BE2C (cell line): ENCODE measurements at regions not wholly inside any gene's neighbourhood (a gene's known extent, or its start where the extent isn't known, plus 50 kb on each side); places are given as distances from the start of the nearest gene placed in this dataset.

Experiments used
- DNase-seq: peaks from one replicate; pipeline ENCODE4 v3.0.0-alpha.2; 2020
- H3K27me3 ChIP-seq: fragments of 250-450 bp; sonication (Bioruptor Pico); 2 replicates; pipeline ENCODE4 v1.5.1; 2020; ENCODE audit warnings: mild to moderate bottlenecking
- H3K36me3 ChIP-seq: fragments of 250-450 bp; sonication (Bioruptor Pico); 2 replicates; pipeline ENCODE4 v1.5.1; 2020; ENCODE audit warnings: mild to moderate bottlenecking
- H3K4me1 ChIP-seq: fragments of 250-450 bp; sonication (Bioruptor Pico); 2 replicates; pipeline ENCODE4 v1.5.1; 2020
- H3K4me3 ChIP-seq: 2 replicates; pipeline ENCODE4 v1.5.1; 2011; ENCODE audit warnings: low read depth, low read length
- H3K9me3 ChIP-seq: fragments of 250-450 bp; sonication (Bioruptor Pico); 2 replicates; pipeline ENCODE4 v1.5.1; 2020
- TF ChIP-seq, protein P1 (sequence below): IDR thresholded peaks from 2 replicates; pipeline ENCODE4 v1.5.1; 2012; ENCODE audit warnings: mild to moderate bottlenecking, low read depth, low read length

DNA sequence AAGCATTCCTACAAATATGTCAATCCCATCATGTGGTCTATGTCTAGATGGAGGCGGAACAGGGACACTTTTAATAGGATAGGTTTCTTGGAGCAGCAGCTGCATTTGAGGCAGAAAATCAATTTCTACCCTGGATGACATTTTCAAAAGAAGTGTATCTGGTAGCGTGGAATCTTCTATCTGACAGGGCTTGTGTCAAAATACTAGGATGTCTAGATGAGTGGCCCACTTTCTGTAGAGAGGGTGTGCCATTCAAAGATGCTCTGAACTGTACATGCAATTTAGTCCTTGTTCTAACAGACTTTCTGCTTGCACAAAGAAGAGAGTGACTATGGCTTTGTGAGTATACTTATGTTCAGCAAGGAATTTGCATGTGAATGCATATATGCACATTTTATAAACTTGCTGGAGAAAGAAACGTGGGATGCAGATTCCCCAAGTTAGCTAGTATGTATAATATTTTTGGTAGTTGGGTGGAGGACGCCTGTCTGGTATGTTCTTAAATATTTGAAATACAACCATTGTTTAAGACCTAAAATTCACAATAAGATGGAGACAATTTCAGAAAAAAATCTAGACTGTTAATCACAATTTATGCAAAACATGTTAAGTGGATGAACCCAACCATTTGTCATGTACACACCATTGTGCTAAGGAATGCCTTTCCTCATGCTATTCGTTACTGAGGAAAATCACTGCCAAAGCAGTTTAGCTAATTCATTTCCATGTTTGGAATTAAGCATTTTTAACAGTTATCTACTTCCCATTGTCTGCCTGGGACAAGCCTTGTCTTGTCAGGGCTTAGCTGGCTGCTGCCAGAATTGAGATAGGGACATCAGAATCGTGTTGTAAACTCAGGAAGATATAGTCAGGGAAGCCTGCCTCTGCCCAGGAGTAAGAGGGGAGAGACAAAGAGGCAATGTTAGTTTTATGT is 129.1 kb upstream of the MEF2C start:
- no peaks in the 10 kb centered on the region for H3K4me1 ChIP-seq
- TF ChIP-seq, protein P1, sequence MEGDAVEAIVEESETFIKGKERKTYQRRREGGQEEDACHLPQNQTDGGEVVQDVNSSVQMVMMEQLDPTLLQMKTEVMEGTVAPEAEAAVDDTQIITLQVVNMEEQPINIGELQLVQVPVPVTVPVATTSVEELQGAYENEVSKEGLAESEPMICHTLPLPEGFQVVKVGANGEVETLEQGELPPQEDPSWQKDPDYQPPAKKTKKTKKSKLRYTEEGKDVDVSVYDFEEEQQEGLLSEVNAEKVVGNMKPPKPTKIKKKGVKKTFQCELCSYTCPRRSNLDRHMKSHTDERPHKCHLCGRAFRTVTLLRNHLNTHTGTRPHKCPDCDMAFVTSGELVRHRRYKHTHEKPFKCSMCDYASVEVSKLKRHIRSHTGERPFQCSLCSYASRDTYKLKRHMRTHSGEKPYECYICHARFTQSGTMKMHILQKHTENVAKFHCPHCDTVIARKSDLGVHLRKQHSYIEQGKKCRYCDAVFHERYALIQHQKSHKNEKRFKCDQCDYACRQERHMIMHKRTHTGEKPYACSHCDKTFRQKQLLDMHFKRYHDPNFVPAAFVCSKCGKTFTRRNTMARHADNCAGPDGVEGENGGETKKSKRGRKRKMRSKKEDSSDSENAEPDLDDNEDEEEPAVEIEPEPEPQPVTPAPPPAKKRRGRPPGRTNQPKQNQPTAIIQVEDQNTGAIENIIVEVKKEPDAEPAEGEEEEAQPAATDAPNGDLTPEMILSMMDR: no peak
- no peak for DNase-seq
- no peaks in the 10 kb centered on the region for H3K9me3 ChIP-seq
- no peaks in the 10 kb centered on the region for H3K36me3 ChIP-seq
- no peaks in the 10 kb centered on the region for H3K27me3 ChIP-seq
- no peak overlapping the region for H3K4me3 ChIP-seq

DNA sequence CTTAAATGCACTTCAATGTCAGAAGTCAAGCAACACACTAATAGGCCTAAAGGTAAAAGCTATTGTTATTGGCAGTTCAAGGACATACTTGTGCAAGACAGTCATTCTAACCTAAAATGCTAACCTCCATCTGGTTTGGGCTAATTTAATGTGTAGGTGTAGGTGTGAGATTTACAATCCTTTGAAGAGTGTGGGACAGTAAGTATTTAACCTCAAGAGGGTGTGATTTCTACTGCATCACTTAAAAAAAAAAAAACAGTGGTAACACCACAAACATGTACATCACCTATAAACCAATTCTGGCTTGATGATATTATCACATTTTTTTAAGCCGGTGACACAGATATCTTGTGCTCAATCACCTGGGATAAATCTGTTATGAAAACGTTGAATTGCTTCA is 127.5 kb upstream of the MEF2C start:
- H3K4me1 ChIP-seq: no peaks in the 10 kb centered on the region
- no peaks in the 10 kb centered on the region for H3K36me3 ChIP-seq
- no peaks in the 10 kb centered on the region for H3K9me3 ChIP-seq
- TF ChIP-seq, protein P1: no peak
- no peak for DNase-seq
- no peaks in the 10 kb centered on the region for H3K27me3 ChIP-seq
- no peak overlapping the region for H3K4me3 ChIP-seq

DNA sequence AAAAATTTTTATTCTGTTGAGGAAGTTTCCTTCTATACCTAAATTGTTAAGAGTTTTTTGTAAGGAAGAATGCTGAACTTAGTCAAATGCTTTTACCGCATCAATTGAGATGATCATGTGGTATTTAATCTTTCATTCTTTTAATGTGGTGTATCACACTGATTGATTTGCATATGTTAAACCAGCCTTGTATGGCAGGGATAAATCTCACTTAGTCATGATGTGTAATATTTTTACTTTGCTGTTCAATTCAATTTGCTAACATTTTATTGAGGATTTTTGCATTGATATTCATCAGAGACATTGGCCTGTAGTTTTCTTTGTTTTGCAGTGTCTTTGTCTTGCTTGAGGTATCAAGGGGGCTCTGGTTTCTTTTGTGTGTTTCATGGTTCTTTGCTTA is 125.3 kb upstream of the MEF2C start:
- no peak for DNase-seq
- Histone ChIP-seq H3K4me1 (no peaks in the 10 kb centered on the region), H3K36me3 (no peaks in the 10 kb centered on the region), H3K9me3 (no peaks in the 10 kb centered on the region), H3K27me3 (no peaks in the 10 kb centered on the region), H3K4me3 (no peak overlapping the region)
- TF ChIP-seq, protein P1: no peak

DNA sequence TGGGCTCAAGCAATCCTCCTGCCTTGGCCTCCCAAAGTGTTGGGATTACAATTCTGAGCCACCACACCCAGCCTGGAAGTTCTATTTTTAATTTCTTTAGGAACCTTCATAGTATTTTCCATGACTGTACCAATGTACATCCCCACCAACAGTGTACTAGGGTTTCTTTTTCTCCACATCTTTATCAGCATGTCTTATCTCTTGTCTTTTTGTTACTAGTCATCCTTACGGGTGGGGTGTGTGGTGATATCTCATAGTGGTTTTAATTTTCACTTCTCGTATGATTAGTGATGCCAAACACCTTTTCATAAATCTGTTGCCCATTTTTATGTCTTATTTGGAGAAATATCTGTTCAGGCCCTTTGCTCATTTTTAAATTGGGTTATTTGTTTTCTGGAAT is 123.0 kb upstream of the MEF2C start:
- no peaks in the 10 kb centered on the region for H3K27me3 ChIP-seq
- no peaks in the 10 kb centered on the region for H3K9me3 ChIP-seq
- H3K4me3 ChIP-seq: no peak overlapping the region
- TF ChIP-seq, protein P1: no peak
- H3K4me1 ChIP-seq: no peaks in the 10 kb centered on the region
- H3K36me3 ChIP-seq: no peaks in the 10 kb centered on the region
- no peak for DNase-seq

DNA sequence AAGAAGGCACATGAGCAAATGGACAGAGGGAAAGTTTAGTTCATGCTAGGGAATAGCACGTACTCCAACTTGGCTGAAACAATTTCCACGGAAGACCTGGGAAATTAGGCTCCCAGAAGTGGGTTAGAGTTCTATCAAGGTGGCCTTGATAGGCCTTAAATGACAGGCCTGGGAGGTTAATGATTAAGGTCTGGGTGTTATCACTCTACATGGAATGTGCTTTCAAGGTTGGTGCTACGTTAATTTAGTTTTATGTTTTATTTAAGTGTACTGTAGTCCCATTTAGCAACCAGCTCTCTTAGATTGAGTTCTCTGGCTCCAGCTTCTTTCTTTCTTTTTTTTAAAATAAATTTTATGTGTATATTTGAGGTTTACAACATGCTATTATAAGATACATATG is 121.4 kb upstream of the MEF2C start:
- H3K4me3 ChIP-seq: no peak overlapping the region
- H3K4me1 ChIP-seq: no peaks in the 10 kb centered on the region
- H3K9me3 ChIP-seq: no peaks in the 10 kb centered on the region
- H3K36me3 ChIP-seq: no peaks in the 10 kb centered on the region
- TF ChIP-seq, protein P1: no peak
- no peaks in the 10 kb centered on the region for H3K27me3 ChIP-seq
- DNase-seq: no peak

DNA sequence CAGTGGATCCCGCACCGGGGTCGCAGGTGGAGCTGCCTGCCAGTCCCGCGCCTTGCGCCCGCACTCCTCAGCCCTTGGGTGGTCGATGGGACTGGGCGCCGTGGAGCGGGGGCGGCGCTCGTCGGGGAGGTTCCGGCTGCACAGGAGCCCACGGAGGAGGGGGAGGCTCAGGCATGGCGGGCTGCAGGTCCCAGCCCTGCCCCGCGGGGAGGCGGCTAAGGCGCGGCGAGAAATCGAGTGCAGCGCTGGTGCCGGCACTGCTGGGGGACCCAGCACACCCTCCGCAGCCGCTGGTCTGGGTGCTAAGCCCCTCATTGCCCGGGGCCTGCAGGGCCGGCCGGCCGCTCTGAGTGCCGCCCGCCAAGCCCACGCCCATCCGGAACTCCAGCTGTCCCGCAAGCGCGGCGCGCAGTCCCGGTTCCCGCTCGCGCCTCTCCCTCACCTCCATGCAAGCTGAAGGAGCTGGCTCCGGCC is 120.6 kb upstream of the MEF2C start:
- TF ChIP-seq, protein P1: no peak
- Histone ChIP-seq H3K4me3 (no peak overlapping the region), H3K27me3 (no peaks in the 10 kb centered on the region), H3K9me3 (no peaks in the 10 kb centered on the region), H3K4me1 (no peaks in the 10 kb centered on the region), H3K36me3 (no peaks in the 10 kb centered on the region)
- DNase-seq: no peak
